Naive thymus-derived CD4-positive, alpha-beta T cell (primary cell): ENCODE measurements at regions not wholly inside any gene's neighbourhood (a gene's known extent, or its start where the extent isn't known, plus 50 kb on each side); places are given as distances from the start of the nearest gene placed in this dataset.

ENCODE experiments used
- ATAC-seq: fragments of 150-1000 bp; cut with Tn5 transposase; 2 replicates; pipeline ENCODE4 v1.10.0; 2021; ENCODE audit warnings: mild to moderate bottlenecking, moderate library complexity
- CTCF ChIA-PET: fragments of 350-600 bp; sonication (Branson Sonifier 250); formaldehyde crosslinking; loops from one replicate; lab custom pipeline; 2021; ENCODE audit warnings: antibody characterized with exemption; lab: Charles Lee
- POLR2A ChIA-PET: fragments of 350-600 bp; sonication (Branson Sonifier 250); formaldehyde crosslinking; loops from one replicate; lab custom pipeline; 2021; ENCODE audit warnings: antibody characterized with exemption, inconsistent platforms; lab: Charles Lee
- DNase-seq, 9 donors: peaks; one replicate each; pipeline versions ENCODE4 v3.0.0 to v3.0.0-alpha.2; 2020 to 2022; ENCODE audit warnings: mixed read lengths in 1 of 9
- H3K27ac ChIP-seq: one replicate; pipeline ENCODE4 v1.7.0; 2013; ENCODE audit warnings: mild to moderate bottlenecking, low read depth, low read length, moderate library complexity
- H3K27me3 ChIP-seq, 2 donors: one replicate each; pipeline ENCODE4 v1.7.0; 2013; ENCODE audit warnings: low read length in 2 of 2, mild to moderate bottlenecking in 2 of 2, moderate library complexity in 2 of 2; ENCODE audit not compliant: control insufficient read depth in 2 of 2, insufficient read depth in 2 of 2
- H3K36me3 ChIP-seq, 3 experiments: 1 replicate in 2 of 3; 2 replicates in 1 of 3; pipeline ENCODE4 v1.7.0; 2013; ENCODE audit warnings: low read length in 3 of 3, mild to moderate bottlenecking in 3 of 3, moderate library complexity in 1 of 3; ENCODE audit not compliant: insufficient read depth in 3 of 3, control insufficient read depth in 2 of 3
- H3K4me1 ChIP-seq, 2 donors: one replicate each; pipeline ENCODE4 v1.7.0; 2013; ENCODE audit warnings: low read length in 2 of 2, mild to moderate bottlenecking in 2 of 2, moderate library complexity in 1 of 2; ENCODE audit not compliant: control insufficient read depth in 2 of 2, insufficient read depth in 2 of 2
- H3K4me3 ChIP-seq: 2 replicates; pipeline ENCODE4 v1.7.0; 2013; ENCODE audit warnings: mild to moderate bottlenecking, low read length
- H3K9me3 ChIP-seq, 3 experiments: 1 replicate in 2 of 3; 2 replicates in 1 of 3; pipeline ENCODE4 v1.7.0; 2013; ENCODE audit warnings: low read length in 3 of 3; ENCODE audit not compliant: control insufficient read depth in 2 of 3
- H3K27ac Mint-ChIP-seq, 9 donors: one replicate each; pipeline ENCODE4 v1.8.0; 2020 to 2022; ENCODE audit warnings: mixed read lengths in 9 of 9, mild to moderate bottlenecking in 8 of 9, moderate library complexity in 5 of 9, inconsistent platforms in 2 of 9
- H3K27me3 Mint-ChIP-seq, 5 donors: one replicate each; pipeline ENCODE4 v1.8.0; 2021 to 2022; ENCODE audit warnings: mixed read lengths in 5 of 5, mild to moderate bottlenecking in 1 of 5
- H3K36me3 Mint-ChIP-seq, 5 donors: one replicate each; pipeline ENCODE4 v1.8.0; 2020 to 2022; ENCODE audit warnings: mixed read lengths in 5 of 5, mild to moderate bottlenecking in 3 of 5, inconsistent platforms in 1 of 5
- H3K4me1 Mint-ChIP-seq, 7 donors: one replicate each; pipeline ENCODE4 v1.8.0; 2020 to 2022; ENCODE audit warnings: mixed read lengths in 7 of 7, mild to moderate bottlenecking in 3 of 7, inconsistent platforms in 1 of 7
- H3K4me3 Mint-ChIP-seq, 10 donors: one replicate each; pipeline ENCODE4 v1.8.0; 2020 to 2022; ENCODE audit warnings: mild to moderate bottlenecking in 10 of 10, mixed read lengths in 10 of 10, moderate library complexity in 6 of 10, inconsistent platforms in 2 of 10
- H3K9me3 Mint-ChIP-seq, 11 donors: one replicate each; pipeline ENCODE4 v1.8.0; 2020 to 2022; ENCODE audit warnings: mixed read lengths in 11 of 11, mild to moderate bottlenecking in 4 of 11, inconsistent platforms in 1 of 11, moderate library complexity in 1 of 11
- intact Hi-C, 2 donors: fragments of 100-400 bp; cut with micrococcal nuclease; formaldehyde crosslinking; loops; one replicate each; pipeline ENCODE4 v1.15.1; 2023

- Histone ChIP-seq H3K27me3 (no peaks in the 10 kb centered on the region), H3K27ac (no peak overlapping the region), H3K4me1 (no peaks in the 10 kb centered on the region), H3K9me3 (peaks cover 0 to 4% (median 0%) of the 10 kb centered on the region in 3 experiments), H3K36me3 (no peaks in the 10 kb centered on the region), H3K4me3 (no peak overlapping the region)
- intact Hi-C loops: no loop called here
- Mint-ChIP-seq H3K27me3 (no peaks in the 10 kb centered on the region), H3K4me3 (no peak overlapping the region), H3K9me3 (peaks cover 0 to 19% (median 4%) of the 10 kb centered on the region in 11 donors), H3K27ac (no peak overlapping the region), H3K4me1 (no peaks in the 10 kb centered on the region), H3K36me3 (no peaks in the 10 kb centered on the region)
- ATAC-seq: no peak
- ChIA-PET POLR2A (no interaction called here), CTCF (no interaction called here)
- no peak for DNase-seq
Observed at GRCh38 chr14:26996246-26996645, 398.4 kb upstream of the NOVA1 start.

GRCh38 chr14:27002179-27002578 lies 404.3 kb upstream of the NOVA1 start:
- no peaks in the 10 kb centered on the region for H3K4me1 ChIP-seq
- peaks cover 2 to 39% (median 12%) of the 10 kb centered on the region in 11 donors for H3K9me3 Mint-ChIP-seq
- no peak overlapping the region for H3K27ac Mint-ChIP-seq
- H3K36me3 Mint-ChIP-seq: peaks cover 0 to 4% (median 0%) of the 10 kb centered on the region in 5 donors
- no peaks in the 10 kb centered on the region for H3K36me3 ChIP-seq
- intact Hi-C loops: no loop called here
- H3K27me3 Mint-ChIP-seq: no peaks in the 10 kb centered on the region
- POLR2A ChIA-PET: no interaction called here
- no peaks in the 10 kb centered on the region for H3K27me3 ChIP-seq
- H3K4me1 Mint-ChIP-seq: no peaks in the 10 kb centered on the region
- CTCF ChIA-PET: no interaction called here
- no peak overlapping the region for H3K4me3 ChIP-seq
- DNase-seq: no peak
- H3K4me3 Mint-ChIP-seq: no peak overlapping the region
- H3K27ac ChIP-seq: no peak overlapping the region
- no peaks in the 10 kb centered on the region for H3K9me3 ChIP-seq
- ATAC-seq: no peak

GRCh38 chr14:27006570-27006969 lies 408.7 kb upstream of the NOVA1 start:
- Mint-ChIP-seq H3K4me3 (no peak overlapping the region), H3K27me3 (no peaks in the 10 kb centered on the region), H3K4me1 (no peaks in the 10 kb centered on the region), H3K9me3 (peaks cover 0 to 46% (median 16%) of the 10 kb centered on the region in 11 donors), H3K36me3 (peaks cover 0 to 8% (median 0%) of the 10 kb centered on the region in 5 donors), H3K27ac (no peak overlapping the region)
- ATAC-seq: no peak
- no peak for DNase-seq
- intact Hi-C loops: no loop called here
- Histone ChIP-seq H3K9me3 (no peaks in the 10 kb centered on the region), H3K4me3 (no peak overlapping the region), H3K27me3 (no peaks in the 10 kb centered on the region), H3K36me3 (no peaks in the 10 kb centered on the region), H3K27ac (no peak overlapping the region), H3K4me1 (no peaks in the 10 kb centered on the region)
- ChIA-PET POLR2A (no interaction called here), CTCF (no interaction called here)

GRCh38 chr14:27008187-27008586 lies 410.4 kb upstream of the NOVA1 start:
- ChIA-PET CTCF (no interaction called here), POLR2A (no interaction called here)
- Mint-ChIP-seq H3K4me1 (no peaks in the 10 kb centered on the region), H3K4me3 (no peak overlapping the region), H3K27ac (no peak overlapping the region), H3K9me3 (peaks cover 0 to 48% (median 19%) of the 10 kb centered on the region in 11 donors), H3K36me3 (peaks cover 0 to 12% (median 0%) of the 10 kb centered on the region in 5 donors), H3K27me3 (no peaks in the 10 kb centered on the region)
- Histone ChIP-seq H3K4me3 (no peak overlapping the region), H3K27me3 (no peaks in the 10 kb centered on the region), H3K36me3 (no peaks in the 10 kb centered on the region), H3K27ac (no peak overlapping the region), H3K9me3 (no peaks in the 10 kb centered on the region), H3K4me1 (no peaks in the 10 kb centered on the region)
- no peak for ATAC-seq
- no peak for DNase-seq
- intact Hi-C loops: no loop called here

GRCh38 chr14:27012641-27013040 lies 414.8 kb upstream of the NOVA1 start:
- Histone ChIP-seq H3K4me3 (no peak overlapping the region), H3K27ac (no peak overlapping the region), H3K27me3 (no peaks in the 10 kb centered on the region), H3K9me3 (peaks cover 0 to 4% (median 0%) of the 10 kb centered on the region in 3 experiments), H3K4me1 (no peaks in the 10 kb centered on the region), H3K36me3 (no peaks in the 10 kb centered on the region)
- ChIA-PET POLR2A (no interaction called here), CTCF (interaction anchor here (1.0 kb wide), 1 partner anchor 131 kb away, joined by 3 read pairs; no protein-coding TSS in a partner anchor)
- Mint-ChIP-seq H3K27me3 (no peaks in the 10 kb centered on the region), H3K4me1 (no peaks in the 10 kb centered on the region), H3K27ac (no peak overlapping the region), H3K36me3 (peaks cover 0 to 12% (median 0%) of the 10 kb centered on the region in 5 donors), H3K9me3 (peaks cover 0 to 45% (median 13%) of the 10 kb centered on the region in 11 donors), H3K4me3 (no peak overlapping the region)
- no peak for ATAC-seq
- intact Hi-C loops: no loop called here
- DNase-seq: no peak

GRCh38 chr14:27013678-27014077 lies 415.8 kb upstream of the NOVA1 start:
- H3K27ac Mint-ChIP-seq: no peak overlapping the region

GRCh38 chr14:27015065-27015464 lies 417.2 kb upstream of the NOVA1 start:
- no peak for ATAC-seq
- Histone ChIP-seq H3K4me3 (no peak overlapping the region), H3K36me3 (no peaks in the 10 kb centered on the region), H3K9me3 (peaks cover 0 to 4% (median 0%) of the 10 kb centered on the region in 3 experiments), H3K4me1 (no peaks in the 10 kb centered on the region), H3K27ac (no peak overlapping the region), H3K27me3 (no peaks in the 10 kb centered on the region)
- Mint-ChIP-seq H3K27ac (no peak overlapping the region), H3K36me3 (peaks cover 0 to 5% (median 0%) of the 10 kb centered on the region in 5 donors), H3K4me1 (no peaks in the 10 kb centered on the region), H3K4me3 (no peak overlapping the region), H3K27me3 (no peaks in the 10 kb centered on the region), H3K9me3 (peaks cover 0 to 27% (median 5%) of the 10 kb centered on the region in 11 donors)
- intact Hi-C loops: no loop called here
- ChIA-PET CTCF (no interaction called here), POLR2A (no interaction called here)
- no peak for DNase-seq

More at GRCh38 chr14:27013678-27014077, 415.8 kb upstream of the NOVA1 start:
- intact Hi-C loops: no loop called here
- ChIA-PET POLR2A (no interaction called here), CTCF (no interaction called here)
- Histone ChIP-seq H3K27me3 (no peaks in the 10 kb centered on the region), H3K4me3 (no peak overlapping the region), H3K36me3 (no peaks in the 10 kb centered on the region), H3K4me1 (no peaks in the 10 kb centered on the region), H3K9me3 (peaks cover 0 to 4% (median 0%) of the 10 kb centered on the region in 3 experiments), H3K27ac (no peak overlapping the region)
- no peak for DNase-seq
- Mint-ChIP-seq H3K27me3 (no peaks in the 10 kb centered on the region), H3K9me3 (peaks cover 0 to 37% (median 10%) of the 10 kb centered on the region in 11 donors), H3K4me3 (no peak overlapping the region), H3K4me1 (no peaks in the 10 kb centered on the region), H3K36me3 (peaks cover 0 to 11% (median 0%) of the 10 kb centered on the region in 5 donors)
- no peak for ATAC-seq
